ENCODE measurements at regions not wholly inside any gene's neighbourhood (a gene's known extent, or its start where the extent isn't known, plus 50 kb on each side); places are given as distances from the start of the nearest gene placed in this dataset.
"Not testable (repeated sequence)": the region's sequence is repeated elsewhere in the genome, so short reads cannot be mapped to it uniquely, and the experiment has no call there.

- TF ChIP-seq, protein P1, sequence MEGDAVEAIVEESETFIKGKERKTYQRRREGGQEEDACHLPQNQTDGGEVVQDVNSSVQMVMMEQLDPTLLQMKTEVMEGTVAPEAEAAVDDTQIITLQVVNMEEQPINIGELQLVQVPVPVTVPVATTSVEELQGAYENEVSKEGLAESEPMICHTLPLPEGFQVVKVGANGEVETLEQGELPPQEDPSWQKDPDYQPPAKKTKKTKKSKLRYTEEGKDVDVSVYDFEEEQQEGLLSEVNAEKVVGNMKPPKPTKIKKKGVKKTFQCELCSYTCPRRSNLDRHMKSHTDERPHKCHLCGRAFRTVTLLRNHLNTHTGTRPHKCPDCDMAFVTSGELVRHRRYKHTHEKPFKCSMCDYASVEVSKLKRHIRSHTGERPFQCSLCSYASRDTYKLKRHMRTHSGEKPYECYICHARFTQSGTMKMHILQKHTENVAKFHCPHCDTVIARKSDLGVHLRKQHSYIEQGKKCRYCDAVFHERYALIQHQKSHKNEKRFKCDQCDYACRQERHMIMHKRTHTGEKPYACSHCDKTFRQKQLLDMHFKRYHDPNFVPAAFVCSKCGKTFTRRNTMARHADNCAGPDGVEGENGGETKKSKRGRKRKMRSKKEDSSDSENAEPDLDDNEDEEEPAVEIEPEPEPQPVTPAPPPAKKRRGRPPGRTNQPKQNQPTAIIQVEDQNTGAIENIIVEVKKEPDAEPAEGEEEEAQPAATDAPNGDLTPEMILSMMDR (conservative IDR thresholded peaks at IDR 0.05; ENCODE audit: low read depth, low read length), result not testable (repeated sequence)
- TF ChIP-seq EZH2 (IDR thresholded peaks at IDR 0.05; ENCODE audit: low read length, unreplicated experiment), result not testable (repeated sequence)
Measured at GRCh38 chr5:57870267-57870666, 387.7 kb upstream of the ACTBL2 start.

Data from PC-3 (cell line).